ENCODE measurements at regions not wholly inside any gene's neighbourhood (a gene's known extent, or its start where the extent isn't known, plus 50 kb on each side); places are given as distances from the start of the nearest gene placed in this dataset.

GRCh38 chr4:32778025-32778424 lies 2057.9 kb downstream of the PCDH7 start:
- TF ChIP-seq CTCF (IDR thresholded peaks at IDR 0.05; ENCODE audit: low read length) (no peak), EZH2 (IDR thresholded peaks at IDR 0.05; ENCODE audit: borderline replicate concordance, low read length) (no peak)

Data from OCI-LY1 (cell line).